Mesenchymal stem cell (in vitro differentiated cells and primary cell): ENCODE measurements at regions not wholly inside any gene's neighbourhood (a gene's known extent, or its start where the extent isn't known, plus 50 kb on each side); places are given as distances from the start of the nearest gene placed in this dataset.

Experiments
- DNase-seq: peaks from one replicate; pipeline ENCODE4 v3.0.0-alpha.2; 2013
- H2AFZ ChIP-seq: one replicate; pipeline ENCODE4 v1.6.1; 2013; ENCODE audit warnings: low read depth, mild to moderate bottlenecking, control low read depth, inconsistent platforms, low read length, moderate library complexity
- H2AK5ac ChIP-seq: 2 replicates; pipeline ENCODE4 v1.6.1; 2013; ENCODE audit warnings: low read length, moderate library complexity, mild to moderate bottlenecking, inconsistent platforms; ENCODE audit not compliant: severe bottlenecking
- H2BK120ac ChIP-seq: one replicate; pipeline ENCODE4 v1.6.1; 2013; ENCODE audit warnings: low read depth, mild to moderate bottlenecking, inconsistent platforms, low read length, moderate library complexity
- H2BK12ac ChIP-seq, 2 experiments: one replicate each; pipeline ENCODE4 v1.6.1; 2013; ENCODE audit warnings: inconsistent platforms in 2 of 2, low read length in 2 of 2, mild to moderate bottlenecking in 2 of 2, moderate library complexity in 2 of 2, control low read depth in 1 of 2
- H2BK15ac ChIP-seq: one replicate; pipeline ENCODE4 v1.6.1; 2013; ENCODE audit warnings: mild to moderate bottlenecking, low read depth, inconsistent platforms; ENCODE audit not compliant: poor library complexity, severe bottlenecking
- H2BK5ac ChIP-seq: 2 replicates; pipeline ENCODE4 v1.6.1; 2013; ENCODE audit warnings: low read depth, mild to moderate bottlenecking, low read length, control low read depth, inconsistent platforms; ENCODE audit not compliant: poor library complexity, severe bottlenecking
- H3K14ac ChIP-seq, 2 experiments: one replicate each; pipeline ENCODE4 v1.6.1; 2013; ENCODE audit warnings: inconsistent platforms in 2 of 2, low read length in 2 of 2, control low read depth in 1 of 2, mild to moderate bottlenecking in 1 of 2, moderate library complexity in 1 of 2
- H3K18ac ChIP-seq, 2 experiments: one replicate each; pipeline ENCODE4 v1.6.1; 2013; ENCODE audit warnings: inconsistent platforms in 2 of 2, low read length in 2 of 2, control low read depth in 1 of 2, low read depth in 1 of 2, mild to moderate bottlenecking in 1 of 2
- H3K23ac ChIP-seq, 2 experiments: one replicate each; pipeline ENCODE4 v1.6.1; 2013; ENCODE audit warnings: inconsistent platforms in 2 of 2, low read length in 2 of 2, mild to moderate bottlenecking in 2 of 2, moderate library complexity in 2 of 2, control low read depth in 1 of 2
- H3K27ac ChIP-seq: 2 replicates; pipeline ENCODE4 v1.5.1; 2013; ENCODE audit warnings: mild to moderate bottlenecking, moderate library complexity, low read length, control low read depth, inconsistent platforms; ENCODE audit not compliant: poor library complexity, severe bottlenecking
- H3K27me3 ChIP-seq, 2 experiments: 2 replicates each; pipeline versions ENCODE4 v1.6.1 to v1.7.0; 2013; ENCODE audit warnings: low read length in 2 of 2, mild to moderate bottlenecking in 2 of 2, moderate library complexity in 2 of 2, control low read depth in 1 of 2, inconsistent platforms in 1 of 2; ENCODE audit not compliant: control insufficient read depth in 1 of 2, insufficient read depth in 1 of 2
- H3K36me3 ChIP-seq, 2 experiments: 2 replicates each; pipeline versions ENCODE4 v1.6.1 to v1.7.0; 2013; ENCODE audit warnings: low read length in 2 of 2, control low read depth in 1 of 2, inconsistent platforms in 1 of 2, low read depth in 1 of 2, mild to moderate bottlenecking in 1 of 2; ENCODE audit not compliant: insufficient read depth in 2 of 2, control insufficient read depth in 1 of 2
- H3K4ac ChIP-seq, 2 experiments: one replicate each; pipeline ENCODE4 v1.6.1; 2013; ENCODE audit warnings: inconsistent platforms in 2 of 2, low read length in 2 of 2, mild to moderate bottlenecking in 2 of 2, moderate library complexity in 2 of 2, control low read depth in 1 of 2, low read depth in 1 of 2
- H3K4me1 ChIP-seq: 2 replicates; pipeline ENCODE4 v1.6.1; 2013; ENCODE audit warnings: low read depth, low read length, control low read depth; ENCODE audit not compliant: control insufficient read depth, insufficient read depth
- H3K4me2 ChIP-seq: 2 replicates; pipeline ENCODE4 v1.6.1; 2013; ENCODE audit warnings: low read length, mild to moderate bottlenecking, inconsistent platforms; ENCODE audit not compliant: poor library complexity, severe bottlenecking
- H3K4me3 ChIP-seq, 2 experiments: 2 replicates each; pipeline versions ENCODE4 v1.5.1 to v1.7.0; 2013; ENCODE audit warnings: low read length in 2 of 2, mild to moderate bottlenecking in 2 of 2, control low read depth in 1 of 2, low read depth in 1 of 2; ENCODE audit not compliant: insufficient read depth in 1 of 2
- H3K79me1 ChIP-seq: replicated peaks from 2 replicates; pipeline ENCODE4 v1.6.1; 2013; ENCODE audit warnings: mild to moderate bottlenecking, control low read depth, low read length, inconsistent platforms; ENCODE audit not compliant: poor library complexity, severe bottlenecking
- H3K9ac ChIP-seq: 2 replicates; pipeline ENCODE4 v1.7.0; 2013; ENCODE audit warnings: mild to moderate bottlenecking, low read length, moderate library complexity
- H3K9me3 ChIP-seq: 2 replicates; pipeline ENCODE4 v1.7.0; 2013; ENCODE audit warnings: mild to moderate bottlenecking, low read length; ENCODE audit not compliant: control insufficient read depth
- H4K8ac ChIP-seq: one replicate; pipeline ENCODE4 v1.6.1; 2013; ENCODE audit warnings: inconsistent platforms, mild to moderate bottlenecking, low read length, moderate library complexity
- H4K91ac ChIP-seq: one replicate; pipeline ENCODE4 v1.6.1; 2013; ENCODE audit warnings: mild to moderate bottlenecking, low read length, inconsistent platforms
- WGBS: methylation state at CpG from one replicate; pipeline ENCODE4 v1.1.7; 2013; ENCODE audit warnings: mixed read lengths; 5-methylcytosine and 5-hydroxymethylcytosine counted together

DNA sequence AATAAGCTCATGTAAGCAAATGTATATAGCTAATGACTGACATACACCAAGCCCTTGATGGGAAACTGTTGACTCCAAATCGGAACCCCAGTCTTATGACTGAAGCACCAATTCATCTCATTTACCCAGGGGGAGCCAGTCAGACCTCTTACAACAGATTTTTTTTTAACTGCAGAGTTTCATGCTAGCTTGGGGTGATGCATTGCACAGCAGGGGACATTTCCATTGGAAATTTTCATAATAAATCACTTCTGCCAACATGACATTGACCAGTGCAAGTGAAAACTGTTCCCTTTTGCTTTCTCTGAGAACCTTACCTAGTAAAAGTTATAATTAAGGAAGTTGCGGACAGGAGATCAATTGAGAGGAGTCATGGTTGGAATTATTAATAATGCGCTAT lies 137.0 kb upstream of the VWC2 start:
- no peak overlapping the region for H3K4me2 ChIP-seq
- no peak overlapping the region for H3K18ac ChIP-seq
- H4K91ac ChIP-seq, result no peak overlapping the region
- H2BK120ac ChIP-seq, result no peak overlapping the region
- no peak overlapping the region for H3K23ac ChIP-seq
- H2BK12ac ChIP-seq, result no peak overlapping the region
- H4K8ac ChIP-seq, result no peak overlapping the region
- no peaks in the 10 kb centered on the region for H3K9me3 ChIP-seq
- H3K4me1 ChIP-seq, result no peaks in the 10 kb centered on the region
- H3K79me1 ChIP-seq, result no peaks in the 10 kb centered on the region
- no peaks in the 10 kb centered on the region for H3K27me3 ChIP-seq
- whole genome bisulfite sequencing, result 83% methylated on average over 3 of the region's 3 CpGs
- H3K14ac ChIP-seq, result no peak overlapping the region
- H3K4me3 ChIP-seq, result no peak overlapping the region
- no peak overlapping the region for H2AFZ ChIP-seq
- H2BK15ac ChIP-seq, result no peak overlapping the region
- H3K27ac ChIP-seq, result no peak overlapping the region
- H2BK5ac ChIP-seq, result no peak overlapping the region
- no peak overlapping the region for H2AK5ac ChIP-seq
- DNase-seq, result no peak
- H3K4ac ChIP-seq, result no peak overlapping the region
- H3K9ac ChIP-seq, result no peak overlapping the region
- H3K36me3 ChIP-seq, result no peaks in the 10 kb centered on the region

DNA sequence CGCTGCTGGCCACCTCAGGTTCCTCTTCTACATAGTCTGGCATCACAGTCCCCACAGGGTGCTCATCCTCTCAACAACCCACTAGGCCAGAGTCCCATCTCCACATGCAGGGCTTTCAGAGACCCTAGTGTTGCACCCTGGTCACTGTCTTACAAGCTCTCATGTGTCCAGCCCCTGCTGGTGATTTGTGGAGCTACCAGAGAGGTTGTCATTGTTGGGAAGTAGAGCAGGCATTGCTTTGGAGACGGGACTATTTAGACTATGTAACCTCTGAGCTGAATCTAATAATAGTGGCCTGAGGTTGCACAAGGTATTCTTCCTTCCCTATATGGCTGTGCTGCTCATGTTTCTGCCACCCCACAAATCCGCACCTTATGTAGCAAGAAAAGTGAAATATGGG lies 135.3 kb upstream of the VWC2 start:
- H3K4me1 ChIP-seq, result no peaks in the 10 kb centered on the region
- 20% methylated on average over 1 of the region's 3 CpGs for WGBS

DNA sequence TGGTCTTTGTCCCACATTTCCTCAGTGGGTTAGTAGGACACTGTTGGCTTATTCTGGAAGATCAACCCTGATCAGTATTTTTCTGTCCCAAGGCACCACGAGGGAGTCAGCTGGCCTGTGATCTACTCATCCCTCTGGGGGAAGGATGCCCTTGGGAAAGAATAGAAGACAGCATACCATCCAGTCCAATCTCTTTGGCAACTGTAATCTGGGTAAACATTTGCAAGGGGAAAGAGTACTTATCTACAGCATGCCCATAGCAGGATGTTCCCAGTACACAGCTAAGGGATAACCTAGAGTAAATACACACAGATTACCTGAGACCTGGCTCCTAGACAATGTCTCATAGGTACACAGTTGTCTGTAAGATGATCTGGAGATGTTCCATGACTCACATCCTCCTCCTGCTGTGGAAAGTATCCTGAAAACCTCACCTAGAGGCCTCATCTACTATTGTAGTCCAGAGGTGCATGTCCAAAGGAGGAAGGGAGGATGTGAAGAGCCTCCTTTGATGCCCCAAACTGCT lies 134.3 kb upstream of the VWC2 start:
- H4K8ac ChIP-seq, result no peak overlapping the region
- 11% methylated on average over 1 of the region's 1 CpG for WGBS

More for the DNA sequence above, 135.3 kb upstream of the VWC2 start:
- H3K79me1 ChIP-seq, result no peaks in the 10 kb centered on the region
- H3K36me3 ChIP-seq, result no peaks in the 10 kb centered on the region
- H3K4me2 ChIP-seq, result no peak overlapping the region
- no peak for DNase-seq
- no peak overlapping the region for H3K9ac ChIP-seq
- no peaks in the 10 kb centered on the region for H3K27me3 ChIP-seq
- no peak overlapping the region for H2BK15ac ChIP-seq
- no peak overlapping the region for H3K14ac ChIP-seq
- no peak overlapping the region for H3K4ac ChIP-seq
- H3K4me3 ChIP-seq, result no peak overlapping the region
- H2AK5ac ChIP-seq, result no peak overlapping the region
- H2AFZ ChIP-seq, result no peak overlapping the region
- H2BK5ac ChIP-seq, result no peak overlapping the region
- no peak overlapping the region for H3K27ac ChIP-seq
- H3K18ac ChIP-seq, result no peak overlapping the region
- H4K8ac ChIP-seq, result no peak overlapping the region
- H3K23ac ChIP-seq, result no peak overlapping the region
- no peak overlapping the region for H4K91ac ChIP-seq
- H2BK12ac ChIP-seq, result no peak overlapping the region
- no peaks in the 10 kb centered on the region for H3K9me3 ChIP-seq
- no peak overlapping the region for H2BK120ac ChIP-seq

DNA sequence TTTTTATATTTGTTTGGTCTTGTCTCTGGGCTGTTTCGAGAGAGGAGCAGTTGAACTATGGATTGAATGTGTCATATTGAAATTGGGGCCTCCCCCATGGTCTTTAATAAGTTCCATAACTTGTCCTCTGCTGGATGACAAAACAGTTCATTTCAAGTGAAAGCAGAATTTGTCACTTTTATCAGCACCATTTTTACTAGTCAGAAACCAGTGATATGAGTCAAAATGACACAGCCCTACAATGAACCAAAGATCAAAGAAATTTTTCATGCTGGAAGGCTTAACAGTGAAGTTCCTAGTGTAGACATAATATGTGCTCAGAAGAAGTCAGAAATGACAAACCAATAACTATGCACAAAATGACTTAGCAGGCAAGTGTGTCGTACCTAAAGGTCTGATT lies 133.6 kb upstream of the VWC2 start:
- H3K14ac ChIP-seq, result no peak overlapping the region
- no peak overlapping the region for H3K23ac ChIP-seq
- WGBS, result 90% methylated on average over 1 of the region's 2 CpGs

More for the DNA sequence above, 134.3 kb upstream of the VWC2 start:
- Histone ChIP-seq H3K9me3 (no peaks in the 10 kb centered on the region), H3K27ac (no peak overlapping the region), H2AFZ (no peak overlapping the region), H3K23ac (no peak overlapping the region), H2BK120ac (no peak overlapping the region), H3K4ac (no peak overlapping the region), H2BK12ac (no peak overlapping the region), H3K79me1 (no peaks in the 10 kb centered on the region), H3K4me2 (no peak overlapping the region), H3K36me3 (no peaks in the 10 kb centered on the region), H3K4me1 (no peaks in the 10 kb centered on the region), H4K91ac (no peak overlapping the region), H3K9ac (no peak overlapping the region), H3K4me3 (no peak overlapping the region), H3K18ac (no peak overlapping the region), H3K27me3 (no peaks in the 10 kb centered on the region), H3K14ac (no peak overlapping the region), H2BK5ac (no peak overlapping the region), H2AK5ac (no peak overlapping the region), H2BK15ac (no peak overlapping the region)
- DNase-seq, result no peak

More for the DNA sequence above, 133.6 kb upstream of the VWC2 start:
- H2BK12ac ChIP-seq, result no peak overlapping the region
- no peaks in the 10 kb centered on the region for H3K79me1 ChIP-seq
- no peak overlapping the region for H2AK5ac ChIP-seq
- no peak overlapping the region for H3K4me3 ChIP-seq
- no peak overlapping the region for H3K27ac ChIP-seq
- no peaks in the 10 kb centered on the region for H3K9me3 ChIP-seq
- H3K9ac ChIP-seq, result no peak overlapping the region
- DNase-seq, result no peak
- H4K8ac ChIP-seq, result no peak overlapping the region
- no peak overlapping the region for H2BK120ac ChIP-seq
- no peak overlapping the region for H4K91ac ChIP-seq
- H3K36me3 ChIP-seq, result no peaks in the 10 kb centered on the region
- no peak overlapping the region for H3K4ac ChIP-seq
- H2AFZ ChIP-seq, result no peak overlapping the region
- H3K4me1 ChIP-seq, result no peaks in the 10 kb centered on the region
- no peak overlapping the region for H2BK5ac ChIP-seq
- H3K18ac ChIP-seq, result no peak overlapping the region
- H3K27me3 ChIP-seq, result no peaks in the 10 kb centered on the region
- H2BK15ac ChIP-seq, result no peak overlapping the region
- H3K4me2 ChIP-seq, result no peak overlapping the region
